Esophagus muscularis mucosa (tissue), 4 donors: ENCODE measurements at regions not wholly inside any gene's neighbourhood (a gene's known extent, or its start where the extent isn't known, plus 50 kb on each side); places are given as distances from the start of the nearest gene placed in this dataset.

ENCODE experiments used
- DNase-seq: peaks from one replicate; pipeline ENCODE4 v3.0.0-alpha.2; 2017; ENCODE audit errors: extremely low spot score
- H3K27ac ChIP-seq, 4 donors: fragments of 200-600 bp; sonication (generic); replicated peaks in 1 of 4; 1 replicate in 3 of 4; 2 replicates in 1 of 4; pipeline ENCODE4 v1.5.1; 2016 to 2019; ENCODE audit warnings: mild to moderate bottlenecking in 1 of 4
- H3K27me3 ChIP-seq, 4 donors: fragments of 200-600 bp; sonication (generic); one replicate each; pipeline versions ENCODE4 v1.5.1 to v1.6.0; 2016 to 2019
- H3K36me3 ChIP-seq, 4 donors: fragments of 200-600 bp; sonication (generic); one replicate each; pipeline ENCODE4 v1.5.1; 2016 to 2019
- H3K4me1 ChIP-seq, 4 donors: fragments of 200-600 bp; sonication (generic); one replicate each; pipeline ENCODE4 v1.5.1; 2016 to 2019
- H3K4me3 ChIP-seq, 4 donors: fragments of 200-600 bp; sonication (generic); 1 replicate in 2 of 4; 2 replicates in 2 of 4; pipeline ENCODE4 v1.5.1; 2016 to 2019; ENCODE audit warnings: mild to moderate bottlenecking in 4 of 4, moderate library complexity in 1 of 4
- H3K9me3 ChIP-seq, 4 donors: fragments of 200-600 bp; sonication (generic); 1 replicate in 3 of 4; 2 replicates in 1 of 4; pipeline ENCODE4 v1.5.1; 2016 to 2019
- EP300 ChIP-seq: sonication (generic); formaldehyde crosslinking; IDR thresholded peaks from one replicate; pipeline ENCODE4 v1.6.1; 2017; ENCODE audit warnings: antibody characterized with exemption
- POLR2A ChIP-seq: fragments of 450-650 bp; IDR thresholded peaks from one replicate; pipeline ENCODE4 v1.6.1; 2017; ENCODE audit warnings: antibody characterized with exemption, moderate library complexity, mild to moderate bottlenecking, low read depth
- POLR2AphosphoS5 ChIP-seq, 2 donors: sonication (generic); formaldehyde crosslinking; IDR thresholded peaks; one replicate each; pipeline ENCODE4 v1.6.1; 2017; ENCODE audit warnings: antibody characterized with exemption in 2 of 2
- WGBS: methylation state at CpG from one replicate; pipeline ENCODE4 v1.1.5; 2018; 5-methylcytosine and 5-hydroxymethylcytosine counted together
- intact Hi-C: fragments of 100-400 bp; cut with DNase I; formaldehyde crosslinking; loops from one replicate; pipeline ENCODE4 v1.15.1; 2023
- TF ChIP-seq, protein P1 (sequence below), 3 experiments: fragments of 200-600 bp in 2 of 3; fragments of 450-650 bp in 1 of 3; sonication (generic) in 2 of 3; IDR thresholded peaks; one replicate each; pipeline ENCODE4 v1.5.1; 2017 to 2019; ENCODE audit warnings: antibody characterized with exemption in 3 of 3, mild to moderate bottlenecking in 2 of 3, moderate library complexity in 1 of 3

DNA sequence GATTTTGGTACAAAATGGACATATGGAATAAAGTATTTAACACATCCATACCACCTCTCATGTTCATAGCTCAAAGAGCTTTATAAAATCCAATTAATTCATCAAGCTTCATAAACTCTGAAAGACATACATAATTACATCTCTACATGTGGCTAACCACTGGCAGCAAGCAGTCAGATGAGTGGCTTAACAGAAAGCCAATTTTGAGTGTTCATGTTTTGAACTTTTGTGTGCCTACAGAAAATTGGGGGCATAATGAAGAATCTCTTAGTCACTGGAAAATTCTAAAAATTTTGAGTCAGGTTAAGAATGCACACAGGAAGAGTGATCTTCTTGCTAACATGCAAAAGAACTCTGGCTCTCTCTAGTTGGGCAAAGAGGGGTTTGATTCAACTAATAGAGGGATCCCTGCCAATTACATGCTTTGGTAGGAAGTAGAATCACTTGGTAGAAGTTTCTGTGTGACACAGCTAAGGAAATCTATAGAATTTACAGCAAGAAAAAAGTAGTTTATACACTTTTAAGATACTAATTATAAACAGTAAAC lies 287.4 kb downstream of the NOL4 start:
- Histone ChIP-seq H3K27me3 (no peaks in the 10 kb centered on the region), H3K4me1 (no peaks in the 10 kb centered on the region), H3K27ac (no peak overlapping the region), H3K4me3 (no peak overlapping the region), H3K36me3 (no peaks in the 10 kb centered on the region), H3K9me3 (no peaks in the 10 kb centered on the region)
- DNase-seq, result no peak
- TF ChIP-seq, protein P1, sequence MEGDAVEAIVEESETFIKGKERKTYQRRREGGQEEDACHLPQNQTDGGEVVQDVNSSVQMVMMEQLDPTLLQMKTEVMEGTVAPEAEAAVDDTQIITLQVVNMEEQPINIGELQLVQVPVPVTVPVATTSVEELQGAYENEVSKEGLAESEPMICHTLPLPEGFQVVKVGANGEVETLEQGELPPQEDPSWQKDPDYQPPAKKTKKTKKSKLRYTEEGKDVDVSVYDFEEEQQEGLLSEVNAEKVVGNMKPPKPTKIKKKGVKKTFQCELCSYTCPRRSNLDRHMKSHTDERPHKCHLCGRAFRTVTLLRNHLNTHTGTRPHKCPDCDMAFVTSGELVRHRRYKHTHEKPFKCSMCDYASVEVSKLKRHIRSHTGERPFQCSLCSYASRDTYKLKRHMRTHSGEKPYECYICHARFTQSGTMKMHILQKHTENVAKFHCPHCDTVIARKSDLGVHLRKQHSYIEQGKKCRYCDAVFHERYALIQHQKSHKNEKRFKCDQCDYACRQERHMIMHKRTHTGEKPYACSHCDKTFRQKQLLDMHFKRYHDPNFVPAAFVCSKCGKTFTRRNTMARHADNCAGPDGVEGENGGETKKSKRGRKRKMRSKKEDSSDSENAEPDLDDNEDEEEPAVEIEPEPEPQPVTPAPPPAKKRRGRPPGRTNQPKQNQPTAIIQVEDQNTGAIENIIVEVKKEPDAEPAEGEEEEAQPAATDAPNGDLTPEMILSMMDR (IDR thresholded peaks at IDR 0.05), result no peak
- TF ChIP-seq POLR2A (no peak), POLR2AphosphoS5 (IDR thresholded peaks at IDR 0.05) (no peak), EP300 (no peak)
- intact Hi-C loops, result no loop called here

DNA sequence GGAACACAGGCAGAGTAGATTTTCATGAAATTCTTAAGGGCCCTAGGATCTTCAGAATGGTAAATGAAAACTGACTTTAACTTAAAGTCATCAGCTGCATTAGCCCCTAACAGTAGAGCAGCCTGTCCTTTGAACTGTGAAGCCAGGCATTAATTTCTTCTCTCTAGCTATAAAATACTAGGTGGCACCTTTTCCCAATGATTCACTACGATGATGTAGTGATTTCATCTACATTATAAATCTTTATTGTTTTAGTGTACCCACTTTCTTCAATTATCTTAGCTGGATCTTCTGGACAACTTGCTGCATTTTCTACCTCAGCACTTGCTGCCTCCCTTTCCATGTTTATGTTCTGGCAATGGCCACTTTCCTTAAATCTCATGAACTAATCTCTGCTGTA lies 290.5 kb downstream of the NOL4 start:
- H3K27ac ChIP-seq, result no peak overlapping the region
- 97% methylated on average over 1 of the region's 1 CpG for WGBS
- no peak for DNase-seq
- H3K4me1 ChIP-seq, result no peaks in the 10 kb centered on the region
- H3K4me3 ChIP-seq, result no peak overlapping the region
- H3K36me3 ChIP-seq, result no peaks in the 10 kb centered on the region
- intact Hi-C loops, result no loop called here
- H3K27me3 ChIP-seq, result no peaks in the 10 kb centered on the region
- no peaks in the 10 kb centered on the region for H3K9me3 ChIP-seq
- TF ChIP-seq, protein P1 (IDR thresholded peaks at IDR 0.05), result no peak
- no peak for TF ChIP-seq POLR2A
- no peak for TF ChIP-seq EP300
- no peak for TF ChIP-seq POLR2AphosphoS5 (IDR thresholded peaks at IDR 0.05)

DNA sequence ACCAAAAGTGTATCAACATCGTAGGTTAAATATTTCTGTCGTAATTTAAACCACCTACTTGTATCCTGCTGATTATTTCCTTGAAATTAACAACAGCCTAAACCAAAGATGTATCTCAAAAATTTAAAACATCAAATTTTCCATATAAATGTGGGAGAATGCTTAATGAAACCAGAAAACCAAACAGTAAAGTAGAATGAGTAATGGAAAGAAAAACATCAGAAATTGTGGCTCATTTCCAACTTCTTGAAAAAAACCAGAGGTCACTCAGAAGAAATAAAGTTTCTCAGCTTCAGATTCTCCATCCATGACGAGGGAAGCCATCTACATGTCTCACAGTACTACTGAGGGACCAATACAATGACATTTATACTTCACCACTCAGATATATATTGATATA lies 296.5 kb downstream of the NOL4 start:
- 42% methylated on average over 3 of the region's 3 CpGs for WGBS
- intact Hi-C loops, result no loop called here
- Histone ChIP-seq H3K27me3 (no peaks in the 10 kb centered on the region), H3K4me1 (no peaks in the 10 kb centered on the region), H3K4me3 (no peak overlapping the region), H3K36me3 (no peaks in the 10 kb centered on the region), H3K9me3 (no peaks in the 10 kb centered on the region), H3K27ac (no peak overlapping the region)
- no peak for DNase-seq
- TF ChIP-seq POLR2A (no peak), EP300 (no peak), POLR2AphosphoS5 (IDR thresholded peaks at IDR 0.05) (no peak)
- TF ChIP-seq, protein P1 (IDR thresholded peaks at IDR 0.05), result no peak

DNA sequence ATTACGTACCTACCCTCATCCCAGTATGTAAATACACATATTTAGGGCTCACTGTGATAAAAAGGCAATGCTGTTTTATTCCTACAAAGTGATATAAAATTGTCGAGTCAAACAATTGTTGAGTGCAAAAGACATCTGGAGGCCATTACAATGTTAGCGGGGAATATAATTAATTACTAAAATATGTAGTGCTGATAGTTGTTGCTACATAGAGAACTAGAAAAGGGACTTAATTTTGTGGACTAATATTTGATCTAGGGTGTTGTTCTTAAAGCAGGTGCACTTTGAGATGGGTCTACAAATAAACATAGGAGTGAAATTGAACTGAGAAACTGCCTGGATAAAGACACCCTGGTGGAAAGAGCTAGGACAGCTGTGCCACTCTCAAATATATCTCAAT lies 300.1 kb downstream of the NOL4 start:
- TF ChIP-seq EP300, result no peak
- TF ChIP-seq, protein P1 (IDR thresholded peaks at IDR 0.05), result no peak
- no peak for TF ChIP-seq POLR2A
- TF ChIP-seq POLR2AphosphoS5 (IDR thresholded peaks at IDR 0.05), result no peak
- H3K27me3 ChIP-seq, result no peaks in the 10 kb centered on the region
- H3K4me1 ChIP-seq, result no peaks in the 10 kb centered on the region
- no peak for DNase-seq
- no peaks in the 10 kb centered on the region for H3K9me3 ChIP-seq
- intact Hi-C loops, result no loop called here
- 75% methylated on average over 3 of the region's 3 CpGs for WGBS
- no peaks in the 10 kb centered on the region for H3K36me3 ChIP-seq
- no peak overlapping the region for H3K4me3 ChIP-seq
- no peak overlapping the region for H3K27ac ChIP-seq

DNA sequence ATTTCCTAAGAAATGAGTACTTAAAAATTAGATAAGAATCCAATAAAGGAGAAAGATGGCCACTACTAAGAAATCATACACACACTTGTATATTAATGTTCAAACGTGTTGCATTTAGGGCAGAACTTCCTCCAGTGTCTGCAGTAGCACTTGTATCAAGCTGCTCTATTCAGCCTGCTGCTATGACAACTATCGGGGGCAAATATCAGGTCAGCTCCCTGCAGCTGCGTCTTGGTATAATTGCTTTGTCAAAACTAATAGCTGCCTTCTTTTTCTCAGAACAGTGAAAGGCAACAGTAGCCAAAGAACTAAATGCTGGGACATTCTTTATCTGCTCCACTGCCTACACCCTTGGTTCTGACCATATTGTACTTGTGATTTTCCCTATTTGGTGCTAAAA lies 300.7 kb downstream of the NOL4 start:
- Histone ChIP-seq H3K27ac (no peak overlapping the region), H3K36me3 (no peaks in the 10 kb centered on the region), H3K4me1 (no peaks in the 10 kb centered on the region), H3K4me3 (no peak overlapping the region), H3K9me3 (no peaks in the 10 kb centered on the region), H3K27me3 (no peaks in the 10 kb centered on the region)
- 53% methylated on average over 3 of the region's 3 CpGs for WGBS
- intact Hi-C loops, result no loop called here
- DNase-seq, result no peak
- TF ChIP-seq EP300, result no peak
- TF ChIP-seq POLR2A, result no peak
- TF ChIP-seq POLR2AphosphoS5 (IDR thresholded peaks at IDR 0.05), result no peak
- TF ChIP-seq, protein P1 (IDR thresholded peaks at IDR 0.05), result no peak
